ENCODE measurements at regions not wholly inside any gene's neighbourhood (a gene's known extent, or its start where the extent isn't known, plus 50 kb on each side); places are given as distances from the start of the nearest gene placed in this dataset.

DNA sequence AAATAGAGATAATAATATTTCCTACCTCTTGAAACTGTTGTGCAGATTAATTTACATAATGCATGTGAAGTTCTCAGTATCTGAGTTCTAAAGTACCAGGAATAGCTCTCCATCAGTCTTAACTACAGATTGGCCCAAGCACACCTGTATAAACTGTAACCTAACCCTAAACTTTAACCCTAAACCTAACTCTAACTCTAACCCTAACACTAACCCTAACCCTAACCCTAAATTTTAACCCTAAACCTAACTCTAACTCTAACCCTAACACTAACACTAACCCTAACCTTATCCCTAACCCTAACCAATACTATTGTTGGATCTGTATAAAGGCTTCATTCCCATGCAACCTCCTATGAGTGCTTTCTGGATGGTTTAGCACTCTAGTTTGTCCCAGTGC lies 1445.9 kb upstream of the TENM4 start:
- TF ChIP-seq HDAC2 (IDR thresholded peaks at IDR 0.05) (no peak), TCF12 (IDR thresholded peaks at IDR 0.05; ENCODE audit: low read depth, low read length) (no peak), PML (IDR thresholded peaks at IDR 0.05; ENCODE audit: low read length) (no peak), BRCA1 (IDR thresholded peaks at IDR 0.05; ENCODE audit: low read depth, low read length) (no peak), ASH2L (IDR thresholded peaks at IDR 0.05; ENCODE audit: borderline replicate concordance, low read depth) (no peak), RFX5 (IDR thresholded peaks at IDR 0.05; ENCODE audit: low read depth, low read length) (no peak), ZBTB33 (IDR thresholded peaks at IDR 0.05) (no peak), LARP7 (IDR thresholded peaks at IDR 0.05) (no peak), CHD2 (IDR thresholded peaks at IDR 0.05; ENCODE audit: borderline replicate concordance, low read depth, low read length) (no peak), ZSCAN29 (IDR thresholded peaks at IDR 0.05) (no peak), USF2 (IDR thresholded peaks at IDR 0.05; ENCODE audit: borderline replicate concordance, low read depth, low read length) (no peak)
- TF ChIP-seq, protein P1, sequence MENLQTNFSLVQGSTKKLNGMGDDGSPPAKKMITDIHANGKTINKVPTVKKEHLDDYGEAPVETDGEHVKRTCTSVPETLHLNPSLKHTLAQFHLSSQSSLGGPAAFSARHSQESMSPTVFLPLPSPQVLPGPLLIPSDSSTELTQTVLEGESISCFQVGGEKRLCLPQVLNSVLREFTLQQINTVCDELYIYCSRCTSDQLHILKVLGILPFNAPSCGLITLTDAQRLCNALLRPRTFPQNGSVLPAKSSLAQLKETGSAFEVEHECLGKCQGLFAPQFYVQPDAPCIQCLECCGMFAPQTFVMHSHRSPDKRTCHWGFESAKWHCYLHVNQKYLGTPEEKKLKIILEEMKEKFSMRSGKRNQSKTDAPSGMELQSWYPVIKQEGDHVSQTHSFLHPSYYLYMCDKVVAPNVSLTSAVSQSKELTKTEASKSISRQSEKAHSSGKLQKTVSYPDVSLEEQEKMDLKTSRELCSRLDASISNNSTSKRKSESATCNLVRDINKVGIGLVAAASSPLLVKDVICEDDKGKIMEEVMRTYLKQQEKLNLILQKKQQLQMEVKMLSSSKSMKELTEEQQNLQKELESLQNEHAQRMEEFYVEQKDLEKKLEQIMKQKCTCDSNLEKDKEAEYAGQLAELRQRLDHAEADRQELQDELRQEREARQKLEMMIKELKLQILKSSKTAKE (IDR thresholded peaks at IDR 0.05; ENCODE audit: low read depth, poor library complexity, severe bottlenecking): no peak
- TF ChIP-seq, protein P2, sequence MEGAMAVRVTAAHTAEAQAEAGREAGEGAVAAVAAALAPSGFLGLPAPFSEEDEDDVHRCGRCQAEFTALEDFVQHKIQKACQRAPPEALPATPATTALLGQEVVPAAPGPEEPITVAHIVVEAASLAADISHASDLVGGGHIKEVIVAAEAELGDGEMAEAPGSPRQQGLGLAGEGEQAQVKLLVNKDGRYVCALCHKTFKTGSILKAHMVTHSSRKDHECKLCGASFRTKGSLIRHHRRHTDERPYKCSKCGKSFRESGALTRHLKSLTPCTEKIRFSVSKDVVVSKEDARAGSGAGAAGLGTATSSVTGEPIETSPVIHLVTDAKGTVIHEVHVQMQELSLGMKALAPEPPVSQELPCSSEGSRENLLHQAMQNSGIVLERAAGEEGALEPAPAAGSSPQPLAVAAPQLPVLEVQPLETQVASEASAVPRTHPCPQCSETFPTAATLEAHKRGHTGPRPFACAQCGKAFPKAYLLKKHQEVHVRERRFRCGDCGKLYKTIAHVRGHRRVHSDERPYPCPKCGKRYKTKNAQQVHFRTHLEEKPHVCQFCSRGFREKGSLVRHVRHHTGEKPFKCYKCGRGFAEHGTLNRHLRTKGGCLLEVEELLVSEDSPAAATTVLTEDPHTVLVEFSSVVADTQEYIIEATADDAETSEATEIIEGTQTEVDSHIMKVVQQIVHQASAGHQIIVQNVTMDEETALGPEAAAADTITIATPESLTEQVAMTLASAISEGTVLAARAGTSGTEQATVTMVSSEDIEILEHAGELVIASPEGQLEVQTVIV (IDR thresholded peaks at IDR 0.05; ENCODE audit: borderline replicate concordance, partially characterized antibody): no peak
- TF ChIP-seq, protein P3, sequence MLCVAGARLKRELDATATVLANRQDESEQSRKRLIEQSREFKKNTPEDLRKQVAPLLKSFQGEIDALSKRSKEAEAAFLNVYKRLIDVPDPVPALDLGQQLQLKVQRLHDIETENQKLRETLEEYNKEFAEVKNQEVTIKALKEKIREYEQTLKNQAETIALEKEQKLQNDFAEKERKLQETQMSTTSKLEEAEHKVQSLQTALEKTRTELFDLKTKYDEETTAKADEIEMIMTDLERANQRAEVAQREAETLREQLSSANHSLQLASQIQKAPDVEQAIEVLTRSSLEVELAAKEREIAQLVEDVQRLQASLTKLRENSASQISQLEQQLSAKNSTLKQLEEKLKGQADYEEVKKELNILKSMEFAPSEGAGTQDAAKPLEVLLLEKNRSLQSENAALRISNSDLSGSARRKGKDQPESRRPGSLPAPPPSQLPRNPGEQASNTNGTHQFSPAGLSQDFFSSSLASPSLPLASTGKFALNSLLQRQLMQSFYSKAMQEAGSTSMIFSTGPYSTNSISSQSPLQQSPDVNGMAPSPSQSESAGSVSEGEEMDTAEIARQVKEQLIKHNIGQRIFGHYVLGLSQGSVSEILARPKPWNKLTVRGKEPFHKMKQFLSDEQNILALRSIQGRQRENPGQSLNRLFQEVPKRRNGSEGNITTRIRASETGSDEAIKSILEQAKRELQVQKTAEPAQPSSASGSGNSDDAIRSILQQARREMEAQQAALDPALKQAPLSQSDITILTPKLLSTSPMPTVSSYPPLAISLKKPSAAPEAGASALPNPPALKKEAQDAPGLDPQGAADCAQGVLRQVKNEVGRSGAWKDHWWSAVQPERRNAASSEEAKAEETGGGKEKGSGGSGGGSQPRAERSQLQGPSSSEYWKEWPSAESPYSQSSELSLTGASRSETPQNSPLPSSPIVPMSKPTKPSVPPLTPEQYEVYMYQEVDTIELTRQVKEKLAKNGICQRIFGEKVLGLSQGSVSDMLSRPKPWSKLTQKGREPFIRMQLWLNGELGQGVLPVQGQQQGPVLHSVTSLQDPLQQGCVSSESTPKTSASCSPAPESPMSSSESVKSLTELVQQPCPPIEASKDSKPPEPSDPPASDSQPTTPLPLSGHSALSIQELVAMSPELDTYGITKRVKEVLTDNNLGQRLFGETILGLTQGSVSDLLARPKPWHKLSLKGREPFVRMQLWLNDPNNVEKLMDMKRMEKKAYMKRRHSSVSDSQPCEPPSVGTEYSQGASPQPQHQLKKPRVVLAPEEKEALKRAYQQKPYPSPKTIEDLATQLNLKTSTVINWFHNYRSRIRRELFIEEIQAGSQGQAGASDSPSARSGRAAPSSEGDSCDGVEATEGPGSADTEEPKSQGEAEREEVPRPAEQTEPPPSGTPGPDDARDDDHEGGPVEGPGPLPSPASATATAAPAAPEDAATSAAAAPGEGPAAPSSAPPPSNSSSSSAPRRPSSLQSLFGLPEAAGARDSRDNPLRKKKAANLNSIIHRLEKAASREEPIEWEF (IDR thresholded peaks at IDR 0.05; ENCODE audit: insufficient replicate concordance, low read depth, low read length): no peak

More for the DNA sequence above, 1445.9 kb upstream of the TENM4 start:
- BruUV-seq (replicated peaks): no TSS peak
- Histone ChIP-seq H3K4me2 (ENCODE audit: control insufficient read depth, insufficient read depth) (no peak overlapping the region), H3K79me2 (ENCODE audit: control insufficient read depth, insufficient read depth, low read length) (no peaks in the 10 kb centered on the region), H3K4me3 (no peak overlapping the region), H3K36me3 (ENCODE audit: control insufficient read depth in 2 of 2, insufficient read depth in 2 of 2, low read length in 1 of 2) (no peaks in the 10 kb centered on the region), H3K9me3 (replicated peaks; ENCODE audit: control insufficient read depth, insufficient read depth, low read length) (no peaks in the 10 kb centered on the region), H3K4me1 (ENCODE audit: control insufficient read depth, insufficient read depth, low read length) (no peaks in the 10 kb centered on the region), H2AFZ (ENCODE audit: control insufficient read depth, low read depth, low read length) (no peak overlapping the region), H4K20me1 (ENCODE audit: control insufficient read depth, insufficient read depth) (no peaks in the 10 kb centered on the region), H3K27ac (ENCODE audit: control insufficient read depth, insufficient read depth) (no peak overlapping the region), H3K9ac (ENCODE audit: control insufficient read depth, insufficient read depth, low read length) (no peak overlapping the region), H3K27me3 (replicated peaks in 1 of 2; ENCODE audit: control insufficient read depth in 2 of 2, insufficient read depth in 2 of 2, low read length in 1 of 2) (no peaks in the 10 kb centered on the region)
- FAIRE-seq: no peak
- ChIA-PET POLR2A (no interaction called here), RAD21 (ENCODE audit: unreplicated experiment) (no interaction called here), SMC1A (ENCODE audit: uncharacterized antibody, unreplicated experiment) (no interaction called here), CTCF (no interaction called here)
- no peak for DNase-seq (ENCODE audit: low read depth, low spot score)
- in situ Hi-C loops (cut with MboI): no loop called here
- intact Hi-C loops (cut with micrococcal nuclease; ENCODE audit: unreplicated experiment): no loop called here
- no peak for ATAC-seq
